BJ (cell line): ENCODE measurements at regions not wholly inside any gene's neighbourhood (a gene's known extent, or its start where the extent isn't known, plus 50 kb on each side); places are given as distances from the start of the nearest gene placed in this dataset.

Experiments used
- CTCF ChIA-PET: fragments of 350-600 bp; formaldehyde crosslinking; extraction: SDS; loops from one replicate; lab custom pipeline; 2021; ENCODE audit warnings: antibody characterized with exemption, inconsistent platforms; lab: Yijun Ruan, JAX
- POLR2A ChIA-PET: fragments of 300-600 bp; sonication (Branson Sonifier 250); formaldehyde crosslinking; extraction: SDS; loops from one replicate; lab custom pipeline; 2021; ENCODE audit warnings: antibody characterized with exemption; lab: Charles Lee
- DNase-seq: peaks from one replicate; pipeline ENCODE4 v3.0.0-alpha.2; 2011; ENCODE audit warnings: low read depth
- H3K27me3 ChIP-seq: 2 replicates; pipeline ENCODE4 v1.6.0; 2011; ENCODE audit warnings: low read length; ENCODE audit not compliant: control insufficient read depth, insufficient read depth
- H3K36me3 ChIP-seq: 2 replicates; pipeline ENCODE4 v1.5.1; 2011; ENCODE audit warnings: low read length; ENCODE audit not compliant: control insufficient read depth, insufficient read depth
- H3K4me3 ChIP-seq: 2 replicates; pipeline ENCODE4 v1.5.1; 2011; ENCODE audit warnings: low read depth, mild to moderate bottlenecking, control low read depth, low read length
- CTCF ChIP-seq: IDR thresholded peaks from 2 replicates; pipeline ENCODE4 v1.5.1; 2011; ENCODE audit warnings: low read depth, mild to moderate bottlenecking, control low read depth, inconsistent platforms, low read length, moderate library complexity; ENCODE audit not compliant: insufficient read depth

DNA sequence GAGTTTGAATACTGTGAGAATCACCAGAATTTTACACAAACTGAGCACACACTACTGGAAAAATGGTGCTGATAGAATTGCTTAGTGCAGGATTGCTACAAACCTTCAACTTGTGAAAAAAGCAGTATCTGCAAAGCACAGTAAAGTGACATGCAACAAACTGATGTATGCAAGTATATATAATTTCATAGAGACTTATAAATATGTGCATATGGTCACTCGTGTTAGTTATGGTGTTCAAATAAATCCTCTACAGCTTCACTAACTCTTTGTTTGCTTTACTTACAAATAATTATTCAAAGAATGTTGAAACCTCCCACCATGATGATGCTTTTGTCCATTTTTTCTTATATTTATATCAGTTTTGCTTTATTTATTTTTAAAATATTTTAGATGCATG, 1130.9 kb upstream of the CELF2 start:
- no peak overlapping the region for H3K4me3 ChIP-seq
- POLR2A ChIA-PET: no interaction called here
- CTCF ChIA-PET: no interaction called here
- TF ChIP-seq CTCF: no peak
- H3K36me3 ChIP-seq: no peaks in the 10 kb centered on the region
- DNase-seq: no peak
- no peaks in the 10 kb centered on the region for H3K27me3 ChIP-seq

DNA sequence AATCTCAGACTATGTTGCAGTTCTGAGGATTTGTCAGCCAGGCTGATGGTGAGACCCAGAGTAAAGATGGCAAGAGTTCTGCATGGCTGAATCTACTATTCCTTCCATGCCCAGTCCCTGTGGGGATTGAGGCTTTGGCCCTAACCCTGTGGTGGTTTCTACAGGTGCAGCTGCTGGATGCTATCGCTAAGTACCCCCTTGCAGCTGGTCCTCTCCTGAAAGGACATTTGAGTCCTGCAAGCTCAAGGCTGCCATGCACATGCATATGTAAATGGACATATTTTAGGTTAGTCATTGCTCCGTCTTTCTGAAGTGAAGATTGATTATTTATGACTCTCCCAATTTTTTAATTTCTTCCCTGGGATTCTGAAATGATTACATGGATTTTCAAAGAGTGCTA, 1122.2 kb upstream of the CELF2 start:
- Histone ChIP-seq H3K4me3 (no peak overlapping the region), H3K36me3 (no peaks in the 10 kb centered on the region), H3K27me3 (no peaks in the 10 kb centered on the region)
- ChIA-PET CTCF (no interaction called here), POLR2A (no interaction called here)
- DNase-seq: no peak
- no peak for TF ChIP-seq CTCF

- ChIA-PET POLR2A (no interaction called here), CTCF (no interaction called here)
- H3K4me3 ChIP-seq: no peak overlapping the region
- no peaks in the 10 kb centered on the region for H3K27me3 ChIP-seq
- DNase-seq: no peak
- no peaks in the 10 kb centered on the region for H3K36me3 ChIP-seq
- TF ChIP-seq CTCF: no peak
Observed at GRCh38 chr10:9895981-9896380, 1121.7 kb upstream of the CELF2 start.

DNA sequence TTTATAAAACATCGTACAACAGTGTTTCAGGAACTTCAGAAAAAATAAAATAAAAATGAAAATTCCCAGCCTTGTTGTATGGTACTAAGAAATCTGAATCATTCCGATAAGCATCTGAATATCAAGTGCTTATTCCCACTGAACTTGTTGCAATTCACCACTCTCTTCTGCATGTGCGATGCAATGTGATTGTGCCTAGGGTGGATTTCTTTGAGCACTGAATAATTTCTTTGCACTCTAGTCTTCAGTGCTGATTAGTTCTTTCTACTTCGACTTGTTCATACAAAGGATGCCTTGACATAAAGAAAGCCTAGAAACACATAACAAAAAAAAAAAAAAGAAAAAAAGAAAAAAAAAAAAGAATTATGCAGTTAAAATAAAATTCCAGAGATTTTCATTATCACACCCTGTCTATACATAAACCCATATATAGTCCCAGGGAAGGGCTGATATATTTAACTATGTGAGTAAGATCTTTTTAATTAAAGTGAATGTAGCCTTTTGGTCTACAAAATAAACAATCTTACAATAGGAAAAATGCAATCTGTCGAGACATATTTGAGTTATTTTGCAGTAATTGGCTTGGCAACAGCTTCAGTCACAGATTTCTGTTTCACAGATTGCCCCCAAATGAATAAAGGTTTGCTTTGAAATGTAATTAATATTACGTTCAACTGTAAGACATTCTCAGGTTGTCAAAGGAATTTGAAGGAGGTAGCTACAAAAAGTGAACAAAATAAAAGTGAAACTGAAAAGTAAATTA, 1118.9 kb upstream of the CELF2 start:
- no peak for TF ChIP-seq CTCF
- no peaks in the 10 kb centered on the region for H3K27me3 ChIP-seq
- no peak for DNase-seq
- H3K4me3 ChIP-seq: no peak overlapping the region
- ChIA-PET POLR2A (no interaction called here), CTCF (no interaction called here)
- no peaks in the 10 kb centered on the region for H3K36me3 ChIP-seq

- Histone ChIP-seq H3K36me3 (no peaks in the 10 kb centered on the region), H3K27me3 (no peaks in the 10 kb centered on the region), H3K4me3 (no peak overlapping the region)
- no peak for DNase-seq
- ChIA-PET CTCF (no interaction called here), POLR2A (no interaction called here)
- TF ChIP-seq CTCF: no peak
Observed at GRCh38 chr10:9900751-9901150, 1116.9 kb upstream of the CELF2 start.
